Myocyte (in vitro differentiated cells): ENCODE measurements at regions not wholly inside any gene's neighbourhood (a gene's known extent, or its start where the extent isn't known, plus 50 kb on each side); places are given as distances from the start of the nearest gene placed in this dataset.

Experiments used
- DNase-seq: peaks from one replicate; pipeline ENCODE4 v3.0.0-alpha.2; 2012; ENCODE audit warnings: low read depth

- no peak for DNase-seq
Observed at GRCh38 chr10:89829262-89829886, 128.0 kb downstream of the KIF20B start.

DNA sequence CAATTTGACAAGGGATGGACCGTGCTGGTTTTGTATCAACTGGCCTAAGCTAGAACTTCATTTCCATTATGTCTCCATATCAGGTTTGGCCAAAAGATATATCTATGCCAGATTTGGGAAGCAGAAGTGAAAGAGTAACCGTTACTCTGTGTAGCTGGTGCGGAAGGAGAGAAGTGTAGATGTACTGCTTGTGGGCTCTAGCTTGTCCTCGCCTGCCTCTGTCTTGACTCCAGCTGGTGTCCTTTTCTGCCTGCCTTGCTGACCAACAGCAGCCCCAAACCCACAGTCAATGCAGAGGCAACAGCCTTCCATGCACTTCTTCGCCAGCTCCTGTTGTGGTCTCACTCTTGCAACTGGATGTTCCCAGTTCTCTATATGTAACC is 128.5 kb downstream of the KIF20B start:
- DNase-seq: no peak

DNA sequence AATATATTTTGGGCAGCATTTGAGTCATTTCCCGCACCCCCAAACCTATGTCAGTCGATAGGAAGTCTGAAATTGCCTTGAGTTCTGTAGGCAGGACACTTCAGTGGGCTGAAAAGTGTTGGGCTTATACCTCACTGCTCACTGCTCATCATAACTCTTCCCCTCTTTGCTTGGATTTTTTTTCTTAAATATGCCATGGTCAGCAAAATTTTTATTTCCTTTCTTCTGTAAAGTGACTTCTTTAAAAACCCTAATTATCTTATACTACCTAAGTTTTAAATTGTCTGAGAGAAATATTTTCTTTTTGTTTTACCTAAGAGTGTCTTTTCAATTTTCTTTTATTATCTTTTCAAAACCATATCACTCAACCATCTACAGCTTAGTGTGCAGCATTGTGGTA is 129.2 kb downstream of the KIF20B start:
- no peak for DNase-seq

GRCh38 chr10:89836840-89837164 is 135.4 kb downstream of the KIF20B start:
- no peak for DNase-seq

DNA sequence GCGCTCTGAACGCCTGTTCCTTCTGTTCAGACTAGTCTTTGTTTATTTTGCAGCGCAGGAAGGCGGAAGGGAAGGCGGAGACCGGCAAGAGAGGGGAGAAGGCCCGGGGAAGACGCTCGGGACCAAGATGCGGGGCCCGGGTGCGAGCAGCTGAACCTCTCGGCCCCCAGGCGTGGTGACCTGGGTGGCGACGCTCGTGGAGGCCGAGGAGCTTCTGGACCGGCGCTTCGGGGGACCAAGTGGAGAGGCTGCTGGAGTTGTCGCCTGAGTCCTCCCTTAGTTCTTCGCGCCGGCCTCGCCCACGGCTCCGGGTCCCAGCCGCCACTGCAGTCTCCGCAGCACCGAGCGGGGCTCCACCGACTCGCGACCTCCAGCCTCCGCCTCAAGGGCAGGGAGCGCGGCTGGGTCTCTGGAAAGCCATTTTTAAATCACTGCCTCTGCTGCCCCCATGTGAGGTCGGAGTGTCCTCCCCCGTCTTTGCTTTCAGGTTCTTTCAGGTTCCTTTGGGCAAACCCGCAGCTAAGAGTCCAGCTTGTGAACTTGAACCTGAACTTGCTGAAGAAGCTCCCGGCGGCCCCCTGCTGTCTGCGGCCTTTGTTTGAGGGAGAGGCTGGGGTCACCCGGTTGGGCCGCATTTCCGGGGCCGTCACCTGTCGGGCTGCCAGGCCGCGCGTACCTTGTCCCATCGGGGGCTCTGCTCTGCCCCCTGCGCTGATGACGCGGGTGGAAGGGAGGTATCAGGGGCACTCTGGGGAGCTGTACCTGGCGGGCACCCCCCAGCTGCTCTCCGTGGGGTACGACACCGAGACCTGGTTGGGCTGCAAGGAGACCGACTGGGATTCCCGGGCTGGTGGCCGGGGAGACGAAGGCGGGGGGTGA is 136.0 kb downstream of the KIF20B start:
- no peak for DNase-seq

GRCh38 chr10:89838044-89838615 is 136.7 kb downstream of the KIF20B start:
- DNase-seq: no peak

- no peak for DNase-seq
Observed at GRCh38 chr10:89845541-89846280, 144.3 kb downstream of the KIF20B start.

- DNase-seq: no peak
Observed at GRCh38 chr10:89846281-89846630, 144.9 kb downstream of the KIF20B start.

GRCh38 chr10:89846786-89847185 is 145.4 kb downstream of the KIF20B start:
- no peak for DNase-seq

- DNase-seq: no peak
Observed at GRCh38 chr10:89852872-89853271, 151.5 kb downstream of the KIF20B start.

GRCh38 chr10:89853781-89854191 is 152.4 kb downstream of the KIF20B start:
- DNase-seq: peak; percentile 24

GRCh38 chr10:89857431-89858042 is 156.1 kb downstream of the KIF20B start:
- no peak for DNase-seq

DNA sequence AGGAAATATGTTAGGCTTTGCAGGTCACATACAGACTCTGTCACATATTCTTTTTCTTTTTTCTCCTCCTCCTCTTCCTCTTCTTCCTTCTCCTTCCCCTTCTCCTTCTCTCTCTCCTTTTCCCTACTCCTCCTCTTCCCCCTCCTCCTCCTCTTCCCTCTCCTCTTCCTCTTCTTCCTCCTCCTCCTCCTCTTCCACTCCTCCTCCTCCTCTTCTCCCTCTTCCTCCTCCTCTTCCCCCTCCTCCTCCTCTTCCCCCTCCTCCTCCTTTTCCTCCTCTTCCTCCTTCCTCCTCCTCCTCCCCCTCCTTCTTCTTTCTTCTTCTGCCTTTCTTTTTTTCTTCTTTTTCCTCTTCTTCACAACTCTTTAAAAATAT is 159.8 kb downstream of the KIF20B start:
- no peak for DNase-seq

DNA sequence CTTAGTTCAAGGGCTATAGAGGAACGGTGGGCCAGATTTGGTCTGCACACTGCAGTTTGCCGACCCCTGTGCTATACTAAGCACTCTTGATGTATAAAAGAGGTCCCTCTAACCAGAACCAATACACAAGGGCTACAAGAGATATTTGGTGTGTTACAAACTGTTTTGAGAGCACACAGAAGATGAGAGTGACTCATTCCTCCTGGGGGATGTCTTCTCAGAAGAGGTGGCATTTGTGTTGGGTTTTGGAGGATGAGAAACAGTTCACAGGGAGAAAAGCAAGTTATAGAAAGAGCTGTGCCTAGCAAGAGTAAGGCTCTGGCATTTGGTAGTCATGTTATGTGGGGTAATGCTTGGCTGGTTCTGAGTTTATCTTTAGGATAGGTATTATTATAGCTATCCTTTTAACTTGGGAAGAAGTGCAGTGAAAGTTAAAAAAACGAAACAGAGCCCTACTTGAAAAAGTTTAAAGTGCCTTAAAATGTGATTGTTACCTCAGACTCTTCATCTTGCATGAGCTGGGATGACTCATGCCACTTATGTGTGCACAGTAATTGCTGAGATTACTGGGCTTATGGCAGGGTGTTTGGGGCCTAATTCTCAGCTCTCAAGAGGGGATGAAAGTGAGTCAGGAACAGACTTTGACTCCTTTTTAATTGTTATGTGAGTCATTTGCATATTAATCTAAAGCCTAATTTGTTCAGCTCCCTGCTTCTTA is 160.4 kb downstream of the KIF20B start:
- DNase-seq: no peak

DNA sequence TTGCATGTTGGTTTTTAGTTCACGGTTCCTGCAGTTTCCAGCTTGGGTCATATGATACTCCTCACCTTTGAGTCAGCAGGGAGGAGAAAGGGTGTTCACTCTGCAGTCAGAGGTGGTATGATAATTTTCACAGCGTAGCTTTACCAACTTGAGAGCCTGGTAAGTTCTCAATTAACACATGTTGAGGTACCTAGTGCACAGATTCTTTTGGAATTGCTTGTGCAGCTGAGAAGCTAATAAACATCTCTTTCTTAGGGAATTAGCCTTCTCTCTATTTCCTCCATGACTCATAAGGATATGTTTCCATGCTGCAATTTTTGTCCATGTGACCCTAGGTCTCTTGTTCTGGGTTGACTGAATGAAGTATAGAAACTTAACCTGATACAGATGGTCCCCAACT is 166.6 kb downstream of the KIF20B start:
- DNase-seq: no peak

DNA sequence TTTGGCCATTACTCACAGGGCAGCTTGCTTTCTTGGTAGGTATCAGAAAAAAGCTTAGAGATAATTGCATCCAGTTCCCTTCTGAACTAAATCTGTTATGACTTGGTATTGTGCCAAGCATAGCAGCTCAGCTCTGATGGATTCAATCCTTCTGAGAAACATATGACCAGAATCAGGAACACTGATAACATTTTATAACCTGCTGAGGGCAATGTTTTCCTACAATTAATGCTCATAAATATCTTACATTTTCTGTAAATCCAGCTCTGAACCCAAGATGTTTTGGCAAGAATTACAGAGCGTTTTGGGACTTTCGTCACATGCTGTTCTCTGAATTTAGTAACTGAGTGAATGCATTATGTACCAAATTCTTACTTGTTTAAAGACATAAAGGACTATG is 167.8 kb downstream of the KIF20B start:
- DNase-seq: no peak

DNA sequence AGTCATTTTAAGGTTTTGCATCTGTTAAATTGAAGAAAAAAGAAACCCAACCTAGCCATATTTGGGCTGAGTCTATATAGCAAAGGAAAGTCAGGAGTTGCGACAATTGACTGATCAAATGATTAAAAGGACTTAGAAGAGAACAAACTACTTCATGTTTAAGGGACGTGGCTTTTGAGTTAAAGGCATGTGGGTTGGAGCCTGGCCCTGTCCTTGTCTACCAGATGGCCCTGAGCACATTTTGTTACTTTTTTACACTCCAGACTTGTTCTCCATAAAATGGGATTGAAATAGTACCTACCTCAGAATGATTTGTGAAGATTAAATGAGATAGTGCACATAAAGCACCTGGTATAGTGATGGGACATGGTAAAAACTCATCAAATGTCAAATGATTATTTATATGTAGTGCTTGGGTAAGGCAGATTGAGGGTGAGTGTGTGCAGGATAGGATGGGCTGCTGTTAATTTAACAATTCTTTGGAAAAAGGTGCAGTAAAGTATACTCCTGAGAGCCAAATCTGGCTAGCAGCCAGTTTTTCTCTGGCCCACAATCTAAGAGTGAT is 168.3 kb downstream of the KIF20B start:
- DNase-seq: no peak

DNA sequence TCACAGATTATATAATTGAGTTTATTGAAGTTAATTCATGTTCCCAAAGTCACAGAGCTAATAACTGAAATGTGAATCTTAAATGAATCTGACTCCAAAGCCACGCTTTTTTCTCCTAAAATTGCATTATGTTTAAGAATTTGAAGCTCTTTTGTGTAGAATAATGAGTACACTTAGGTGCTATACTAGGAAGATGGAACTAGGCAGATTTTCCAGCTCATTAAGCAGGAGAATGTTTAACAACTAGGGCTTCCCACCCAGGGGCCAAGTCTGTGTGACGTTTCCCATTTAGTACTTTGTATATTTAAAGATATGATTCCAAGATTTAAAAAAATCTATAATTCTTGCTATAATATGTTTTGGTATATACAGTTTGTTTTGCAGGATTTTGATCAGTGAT is 169.5 kb downstream of the KIF20B start:
- DNase-seq: no peak

- DNase-seq: no peak
Observed at GRCh38 chr10:89873055-89873454, 171.7 kb downstream of the KIF20B start.

DNA sequence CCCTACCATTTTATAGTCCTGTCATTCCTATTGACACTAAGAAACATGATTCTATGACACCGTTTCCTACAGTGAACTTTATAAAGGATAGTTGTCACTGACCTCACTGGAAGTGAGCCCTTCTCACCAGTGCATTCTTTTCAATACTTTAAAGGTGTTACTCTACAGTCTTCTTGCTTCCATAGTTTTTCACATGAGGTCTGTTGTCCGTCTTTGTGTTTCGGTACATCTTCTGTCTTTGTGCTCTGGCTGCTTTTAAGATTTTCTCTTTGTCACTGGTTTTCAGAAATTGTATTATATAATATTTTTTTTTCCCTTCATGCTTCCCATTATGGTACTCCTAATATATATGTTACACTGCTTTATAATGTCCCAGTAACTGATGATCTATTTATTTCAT is 174.2 kb downstream of the KIF20B start:
- no peak for DNase-seq

DNA sequence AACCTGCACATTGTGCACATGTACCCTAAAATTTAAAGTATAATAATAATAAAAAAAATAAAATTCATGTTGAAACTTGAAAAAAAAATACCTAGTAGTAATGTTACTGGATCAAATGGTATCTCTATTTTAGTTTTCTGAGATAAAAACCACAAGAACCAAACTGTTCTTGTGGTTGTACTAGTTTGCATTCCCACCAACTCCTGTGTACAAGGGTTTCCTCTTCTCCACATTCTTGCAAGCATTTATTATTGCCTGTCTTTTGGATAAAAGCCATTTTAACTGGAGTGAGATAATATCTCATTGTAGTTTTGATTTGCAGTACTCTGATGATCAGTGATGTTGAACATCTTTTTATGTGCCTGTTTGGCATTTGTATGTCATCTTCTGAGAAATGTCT is 177.7 kb downstream of the KIF20B start:
- DNase-seq: no peak
